HEK293 (cell line): ENCODE measurements at regions not wholly inside any gene's neighbourhood (a gene's known extent, or its start where the extent isn't known, plus 50 kb on each side); places are given as distances from the start of the nearest gene placed in this dataset.

Source experiments
- CTCF ChIA-PET: fragments of 350-600 bp; formaldehyde crosslinking; extraction: SDS; loops from one replicate; lab custom pipeline; 2021; ENCODE audit warnings: antibody characterized with exemption; lab: Yijun Ruan, JAX
- POLR2A ChIA-PET: fragments of 300-600 bp; formaldehyde crosslinking; extraction: SDS; loops from one replicate; lab custom pipeline; 2020; ENCODE audit warnings: antibody characterized with exemption, inconsistent platforms; lab: Yijun Ruan, JAX
- H3K27ac ChIP-seq: fragments of 200-500 bp; sonication (Bioruptor generic); 2 replicates; pipeline ENCODE4 v1.5.1; 2014; ENCODE audit warnings: low read depth, low read length, control low read depth, inconsistent platforms; ENCODE audit errors: extremely low read depth
- H3K36me3 ChIP-seq, 2 experiments: fragments of 200-500 bp in 1 of 2; sonication (Bioruptor generic) in 1 of 2; 1 replicate in 1 of 2; 2 replicates in 1 of 2; pipeline ENCODE4 v1.5.1; 2014 to 2017; ENCODE audit warnings: inconsistent platforms in 2 of 2, low read length in 2 of 2; ENCODE audit not compliant: control insufficient read depth in 2 of 2, insufficient read depth in 1 of 2
- H3K4me1 ChIP-seq: fragments of 200-500 bp; sonication (Bioruptor generic); 2 replicates; pipeline ENCODE4 v1.5.1; 2014; ENCODE audit warnings: mild to moderate bottlenecking, low read length, inconsistent platforms; ENCODE audit not compliant: control insufficient read depth, insufficient read depth
- H3K4me3 ChIP-seq: 2 replicates; pipeline ENCODE4 v1.5.1; 2011; ENCODE audit warnings: low read depth, mild to moderate bottlenecking, control low read depth, low read length, moderate library complexity
- H3K9me3 ChIP-seq: fragments of 200-500 bp; sonication (Bioruptor generic); 2 replicates; pipeline ENCODE4 v1.5.1; 2014; ENCODE audit warnings: low read depth, low read length, inconsistent platforms; ENCODE audit not compliant: control insufficient read depth, insufficient read depth
- OSR2 ChIP-seq: fragments of 450-650 bp; formaldehyde crosslinking; IDR thresholded peaks from 2 replicates; pipeline ENCODE4 v1.5.1; 2016; ENCODE audit warnings: missing biosample characterization, missing genetic modification characterization
- OVOL3 ChIP-seq: fragments of 450-650 bp; formaldehyde crosslinking; IDR thresholded peaks from 2 replicates; pipeline ENCODE4 v1.5.1; 2016; ENCODE audit warnings: missing biosample characterization, missing genetic modification characterization
- SP3 ChIP-seq: fragments of 450-650 bp; formaldehyde crosslinking; IDR thresholded peaks from 2 replicates; pipeline ENCODE4 v1.5.1; 2016; ENCODE audit warnings: missing biosample characterization, missing genetic modification characterization
- TCF7L2 ChIP-seq: IDR thresholded peaks from 2 replicates; pipeline ENCODE4 v1.6.1; 2011; ENCODE audit warnings: low read depth, mild to moderate bottlenecking, inconsistent platforms, low read length, moderate library complexity, borderline replicate concordance
- WT1 ChIP-seq: fragments of 450-650 bp; formaldehyde crosslinking; IDR thresholded peaks from 2 replicates; pipeline ENCODE4 v1.5.1; 2016; ENCODE audit warnings: missing biosample characterization, missing genetic modification characterization
- ZBTB21 ChIP-seq: fragments of 450-650 bp; formaldehyde crosslinking; IDR thresholded peaks from 2 replicates; pipeline ENCODE4 v1.5.1; 2017; ENCODE audit warnings: missing biosample characterization, missing genetic modification characterization
- ZBTB44 ChIP-seq: fragments of 450-650 bp; IDR thresholded peaks from 2 replicates; pipeline ENCODE4 v1.5.1; 2018; ENCODE audit warnings: missing biosample characterization, mild to moderate bottlenecking, missing genetic modification characterization
- ZNF169 ChIP-seq: fragments of 450-650 bp; formaldehyde crosslinking; IDR thresholded peaks from 2 replicates; pipeline ENCODE4 v1.5.1; 2016; ENCODE audit warnings: missing biosample characterization, missing genetic modification characterization
- ZNF174 ChIP-seq: fragments of 450-650 bp; formaldehyde crosslinking; IDR thresholded peaks from 2 replicates; pipeline ENCODE4 v1.5.0; 2017; ENCODE audit warnings: missing biosample characterization, mild to moderate bottlenecking, missing genetic modification characterization
- ZNF2 ChIP-seq: fragments of 450-650 bp; formaldehyde crosslinking; IDR thresholded peaks from 2 replicates; pipeline ENCODE4 v1.5.1; 2016; ENCODE audit warnings: missing biosample characterization, missing genetic modification characterization
- ZNF239 ChIP-seq: fragments of 450-650 bp; formaldehyde crosslinking; IDR thresholded peaks from 2 replicates; pipeline ENCODE4 v1.5.1; 2016; ENCODE audit warnings: missing biosample characterization, missing genetic modification characterization
- ZNF37A ChIP-seq: fragments of 450-650 bp; IDR thresholded peaks from 2 replicates; pipeline ENCODE4 v1.5.1; 2018; ENCODE audit warnings: missing biosample characterization, missing genetic modification characterization
- ZNF514 ChIP-seq: fragments of 450-650 bp; formaldehyde crosslinking; IDR thresholded peaks from 2 replicates; pipeline ENCODE4 v1.5.1; 2016; ENCODE audit warnings: missing biosample characterization, missing genetic modification characterization
- ZNF549 ChIP-seq: fragments of 450-650 bp; IDR thresholded peaks from 2 replicates; pipeline ENCODE4 v1.5.1; 2018; ENCODE audit warnings: missing biosample characterization, missing genetic modification characterization, mild to moderate bottlenecking, inconsistent platforms, moderate library complexity
- ZNF623 ChIP-seq: fragments of 450-650 bp; formaldehyde crosslinking; IDR thresholded peaks from 2 replicates; pipeline ENCODE4 v1.5.1; 2016; ENCODE audit warnings: missing biosample characterization, missing genetic modification characterization
- ZNF664 ChIP-seq: fragments of 450-650 bp; formaldehyde crosslinking; IDR thresholded peaks from 2 replicates; pipeline ENCODE4 v1.5.1; 2016; ENCODE audit warnings: missing biosample characterization, missing genetic modification characterization
- ZNF692 ChIP-seq: fragments of 450-650 bp; formaldehyde crosslinking; IDR thresholded peaks from 2 replicates; pipeline ENCODE4 v1.5.1; 2016; ENCODE audit warnings: missing biosample characterization, missing genetic modification characterization
- ZNF76 ChIP-seq: fragments of 450-650 bp; formaldehyde crosslinking; IDR thresholded peaks from 2 replicates; pipeline ENCODE4; 2016; ENCODE audit warnings: low read depth, missing biosample characterization, missing genetic modification characterization, borderline replicate concordance
- ZNF843 ChIP-seq: fragments of 450-650 bp; formaldehyde crosslinking; IDR thresholded peaks from 2 replicates; pipeline ENCODE4 v1.5.1; 2016; ENCODE audit warnings: missing biosample characterization, missing genetic modification characterization

- Histone ChIP-seq H3K9me3 (no peaks in the 10 kb centered on the region), H3K4me3 (no peak overlapping the region), H3K27ac (no peak overlapping the region)
- POLR2A ChIA-PET = no interaction called here
- no peak for TF ChIP-seq OSR2 (tag by site-specific recombination)
- no peak for TF ChIP-seq ZNF37A (tag by site-specific recombination)
- no peak for TF ChIP-seq ZNF692
- TF ChIP-seq ZBTB21 = no peak
- TF ChIP-seq, all 188 proteins: peak for 0
- no peaks in the 10 kb centered on the region for H3K4me1 ChIP-seq
- no peaks in the 10 kb centered on the region for H3K36me3 ChIP-seq
- CTCF ChIA-PET = no interaction called here
Observed at GRCh38 chr10:57300718-57301117, 939.7 kb upstream of the ZWINT start.

GRCh38 chr10:57294698-57295097 is 933.6 kb upstream of the ZWINT start:
- TF ChIP-seq ZNF239 (no peak), ZBTB44 (tag by site-specific recombination) (no peak), ZNF174 (tag by site-specific recombination) (no peak), WT1 (no peak), ZNF549 (tag by site-specific recombination) (no peak), ZNF692 (no peak), ZNF37A (tag by site-specific recombination) (no peak), ZNF843 (no peak), TCF7L2 (no peak), ZNF2 (tag by site-specific recombination) (no peak), ZNF664 (tag by site-specific recombination) (no peak), ZNF514 (tag by site-specific recombination) (no peak), SP3 (tag by site-specific recombination) (no peak), OVOL3 (tag by site-specific recombination) (no peak), ZNF76 (tag by site-specific recombination) (no peak), ZNF623 (tag by site-specific recombination) (no peak)
- H3K4me1 ChIP-seq = no peaks in the 10 kb centered on the region
- H3K9me3 ChIP-seq = no peaks in the 10 kb centered on the region
- H3K4me3 ChIP-seq = no peak overlapping the region
- POLR2A ChIA-PET = no interaction called here
- no peak overlapping the region for H3K27ac ChIP-seq
- CTCF ChIA-PET = no interaction called here
- H3K36me3 ChIP-seq = no peaks in the 10 kb centered on the region

GRCh38 chr10:57288754-57289153 is 927.7 kb upstream of the ZWINT start:
- H3K9me3 ChIP-seq = no peaks in the 10 kb centered on the region
- no peaks in the 10 kb centered on the region for H3K36me3 ChIP-seq
- no peaks in the 10 kb centered on the region for H3K4me1 ChIP-seq
- no peak overlapping the region for H3K27ac ChIP-seq
- H3K4me3 ChIP-seq = no peak overlapping the region
- CTCF ChIA-PET = no interaction called here
- POLR2A ChIA-PET = no interaction called here
- no peak for TF ChIP-seq ZNF169 (tag by site-specific recombination)
- TF ChIP-seq, all 188 proteins: peak for 0
